ENCODE measurements at regions not wholly inside any gene's neighbourhood (a gene's known extent, or its start where the extent isn't known, plus 50 kb on each side); places are given as distances from the start of the nearest gene placed in this dataset.

- H3K36me3 ChIP-seq (replicated peaks; ENCODE audit: insufficient read depth, low read depth) = no peaks in the 10 kb centered on the region
- DNase-seq (ENCODE audit: low spot score) = no peak
- H3K79me2 ChIP-seq = no peaks in the 10 kb centered on the region
- TF ChIP-seq EZH2 (IDR thresholded peaks at IDR 0.05; ENCODE audit: borderline replicate concordance) (no peak), EZH2phosphoT487 (IDR thresholded peaks at IDR 0.05; ENCODE audit: low read depth, severe bottlenecking, unreplicated experiment) (no peak)
- TF ChIP-seq, protein P1, sequence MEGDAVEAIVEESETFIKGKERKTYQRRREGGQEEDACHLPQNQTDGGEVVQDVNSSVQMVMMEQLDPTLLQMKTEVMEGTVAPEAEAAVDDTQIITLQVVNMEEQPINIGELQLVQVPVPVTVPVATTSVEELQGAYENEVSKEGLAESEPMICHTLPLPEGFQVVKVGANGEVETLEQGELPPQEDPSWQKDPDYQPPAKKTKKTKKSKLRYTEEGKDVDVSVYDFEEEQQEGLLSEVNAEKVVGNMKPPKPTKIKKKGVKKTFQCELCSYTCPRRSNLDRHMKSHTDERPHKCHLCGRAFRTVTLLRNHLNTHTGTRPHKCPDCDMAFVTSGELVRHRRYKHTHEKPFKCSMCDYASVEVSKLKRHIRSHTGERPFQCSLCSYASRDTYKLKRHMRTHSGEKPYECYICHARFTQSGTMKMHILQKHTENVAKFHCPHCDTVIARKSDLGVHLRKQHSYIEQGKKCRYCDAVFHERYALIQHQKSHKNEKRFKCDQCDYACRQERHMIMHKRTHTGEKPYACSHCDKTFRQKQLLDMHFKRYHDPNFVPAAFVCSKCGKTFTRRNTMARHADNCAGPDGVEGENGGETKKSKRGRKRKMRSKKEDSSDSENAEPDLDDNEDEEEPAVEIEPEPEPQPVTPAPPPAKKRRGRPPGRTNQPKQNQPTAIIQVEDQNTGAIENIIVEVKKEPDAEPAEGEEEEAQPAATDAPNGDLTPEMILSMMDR (IDR thresholded peaks at IDR 0.05; ENCODE audit: poor library complexity) = no peak
- no peak overlapping the region for H3K4me3 ChIP-seq
- H4K20me1 ChIP-seq (ENCODE audit: insufficient read depth, poor library complexity, severe bottlenecking) = no peaks in the 10 kb centered on the region
- no peaks in the 10 kb centered on the region for H3K4me1 ChIP-seq (ENCODE audit: insufficient read depth)
- no peaks in the 10 kb centered on the region for H3K9me3 ChIP-seq (ENCODE audit: low read depth)
- H3K27ac ChIP-seq = no peak overlapping the region
- H3K9me2 ChIP-seq (replicated peaks; ENCODE audit: insufficient read depth) = no peaks in the 10 kb centered on the region
- no peak overlapping the region for H2AFZ ChIP-seq
- H3K27me3 ChIP-seq = no peaks in the 10 kb centered on the region
- WGBS (ENCODE audit: low lambda C conversion rate, missing lambda C conversion rate) = 100% methylated on average over 1 of the region's 1 CpG
- H3K4me2 ChIP-seq = no peak overlapping the region
Measured at GRCh38 chr2:52386433-52387030, 1354.6 kb upstream of the NRXN1 start.

DNA sequence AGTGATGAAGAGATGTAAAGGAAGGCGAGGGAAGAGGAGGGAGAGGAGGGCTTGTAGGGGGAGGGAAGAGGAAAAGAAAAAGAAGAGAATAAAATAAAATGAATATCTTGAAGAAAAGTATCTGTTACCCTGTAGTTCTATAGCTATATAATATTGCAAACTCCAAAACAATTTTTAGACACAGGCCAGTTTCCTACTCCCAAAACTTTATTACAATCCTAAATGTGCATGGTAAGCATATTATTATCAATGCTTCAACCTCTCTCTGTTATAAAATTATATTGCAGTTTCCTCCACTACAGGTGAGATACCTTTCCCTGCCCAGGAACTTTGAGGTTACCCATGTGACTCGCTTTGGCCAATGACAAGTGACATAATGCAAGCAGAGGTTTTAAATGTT, 1351.6 kb upstream of the NRXN1 start:
- H3K27ac ChIP-seq = no peak overlapping the region
- no peak overlapping the region for H3K4me2 ChIP-seq
- no peaks in the 10 kb centered on the region for H3K4me1 ChIP-seq (ENCODE audit: insufficient read depth)
- H3K36me3 ChIP-seq (replicated peaks; ENCODE audit: insufficient read depth, low read depth) = no peaks in the 10 kb centered on the region
- H3K27me3 ChIP-seq = no peaks in the 10 kb centered on the region
- H3K9me3 ChIP-seq (ENCODE audit: low read depth) = no peaks in the 10 kb centered on the region
- H2AFZ ChIP-seq = no peak overlapping the region
- no peaks in the 10 kb centered on the region for H3K79me2 ChIP-seq
- no peak overlapping the region for H3K4me3 ChIP-seq
- no peak for TF ChIP-seq EZH2phosphoT487 (IDR thresholded peaks at IDR 0.05; ENCODE audit: low read depth, severe bottlenecking, unreplicated experiment)
- TF ChIP-seq, protein P1 (IDR thresholded peaks at IDR 0.05; ENCODE audit: poor library complexity) = no peak
- TF ChIP-seq EZH2 (IDR thresholded peaks at IDR 0.05; ENCODE audit: borderline replicate concordance) = no peak
- 92% methylated on average over 2 of the region's 2 CpGs for WGBS (ENCODE audit: low lambda C conversion rate, missing lambda C conversion rate)
- no peaks in the 10 kb centered on the region for H4K20me1 ChIP-seq (ENCODE audit: insufficient read depth, poor library complexity, severe bottlenecking)
- no peak for DNase-seq (ENCODE audit: low spot score)
- no peaks in the 10 kb centered on the region for H3K9me2 ChIP-seq (replicated peaks; ENCODE audit: insufficient read depth)

GRCh38 chr2:52369178-52369577, 1337.2 kb upstream of the NRXN1 start:
- Histone ChIP-seq H3K9me3 (ENCODE audit: low read depth) (no peaks in the 10 kb centered on the region), H3K9me2 (replicated peaks; ENCODE audit: insufficient read depth) (no peaks in the 10 kb centered on the region), H3K36me3 (replicated peaks; ENCODE audit: insufficient read depth, low read depth) (no peaks in the 10 kb centered on the region), H3K27ac (no peak overlapping the region), H3K4me2 (no peak overlapping the region), H3K27me3 (no peaks in the 10 kb centered on the region), H2AFZ (no peak overlapping the region), H3K4me3 (no peak overlapping the region), H3K4me1 (ENCODE audit: insufficient read depth) (no peaks in the 10 kb centered on the region), H3K79me2 (no peaks in the 10 kb centered on the region), H4K20me1 (ENCODE audit: insufficient read depth, poor library complexity, severe bottlenecking) (no peaks in the 10 kb centered on the region)
- no peak for DNase-seq (ENCODE audit: low spot score)
- TF ChIP-seq, protein P1 (IDR thresholded peaks at IDR 0.05; ENCODE audit: poor library complexity) = no peak
- no peak for TF ChIP-seq EZH2 (IDR thresholded peaks at IDR 0.05; ENCODE audit: borderline replicate concordance)
- WGBS (ENCODE audit: low lambda C conversion rate, missing lambda C conversion rate) = 69% methylated on average over 2 of the region's 2 CpGs

GRCh38 chr2:52368141-52368540, 1336.2 kb upstream of the NRXN1 start:
- no peaks in the 10 kb centered on the region for H3K9me2 ChIP-seq (replicated peaks; ENCODE audit: insufficient read depth)
- H3K9me3 ChIP-seq (ENCODE audit: low read depth) = no peaks in the 10 kb centered on the region
- TF ChIP-seq EZH2phosphoT487 (IDR thresholded peaks at IDR 0.05; ENCODE audit: low read depth, severe bottlenecking, unreplicated experiment) (no peak), EZH2 (IDR thresholded peaks at IDR 0.05; ENCODE audit: borderline replicate concordance) (no peak)
- TF ChIP-seq, protein P1 (IDR thresholded peaks at IDR 0.05; ENCODE audit: poor library complexity) = no peak
- no peaks in the 10 kb centered on the region for H3K4me1 ChIP-seq (ENCODE audit: insufficient read depth)
- no peak overlapping the region for H3K27ac ChIP-seq
- H3K4me3 ChIP-seq = no peak overlapping the region
- no peaks in the 10 kb centered on the region for H3K79me2 ChIP-seq
- no peak overlapping the region for H2AFZ ChIP-seq
- H4K20me1 ChIP-seq (ENCODE audit: insufficient read depth, poor library complexity, severe bottlenecking) = no peaks in the 10 kb centered on the region
- no peak overlapping the region for H3K4me2 ChIP-seq
- no peak for DNase-seq (ENCODE audit: low spot score)
- no peaks in the 10 kb centered on the region for H3K27me3 ChIP-seq
- H3K36me3 ChIP-seq (replicated peaks; ENCODE audit: insufficient read depth, low read depth) = no peaks in the 10 kb centered on the region
